NCI-H524 (cell line): ENCODE measurements at regions not wholly inside any gene's neighbourhood (a gene's known extent, or its start where the extent isn't known, plus 50 kb on each side); places are given as distances from the start of the nearest gene placed in this dataset.
A peak's percentile ranks its signal among the peaks of the same experiment; 100 is the strongest.

ENCODE experiments used
- DNase-seq, 2 experiments: peaks; one replicate each; lab custom pipeline; 2025; lab: John Stamatoyannopoulos, UW

DNA sequence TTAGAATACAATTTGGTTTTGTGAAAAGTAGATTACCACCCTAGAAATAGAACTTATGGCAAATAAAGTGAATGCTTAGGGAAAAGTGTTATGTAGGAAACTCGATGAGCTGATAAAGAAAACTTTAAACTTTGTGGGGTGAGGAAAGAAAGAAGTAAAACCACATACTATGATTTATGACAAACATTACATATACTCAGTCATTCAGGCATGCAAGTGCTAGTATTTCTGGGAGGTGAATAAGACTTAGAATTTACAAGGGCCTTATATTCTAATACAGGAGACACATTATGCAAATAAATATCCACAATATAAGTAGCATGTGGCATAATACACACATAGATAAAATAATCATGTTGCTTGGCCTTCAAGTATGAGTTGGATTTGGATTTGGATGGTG lies 618.1 kb downstream of the XIRP2 start:
- DNase-seq = no peak

GRCh38 chr2:167504695-167505094 lies 616.4 kb downstream of the XIRP2 start:
- no peak for DNase-seq

GRCh38 chr2:167504061-167504460 lies 615.8 kb downstream of the XIRP2 start:
- DNase-seq = no peak

DNA sequence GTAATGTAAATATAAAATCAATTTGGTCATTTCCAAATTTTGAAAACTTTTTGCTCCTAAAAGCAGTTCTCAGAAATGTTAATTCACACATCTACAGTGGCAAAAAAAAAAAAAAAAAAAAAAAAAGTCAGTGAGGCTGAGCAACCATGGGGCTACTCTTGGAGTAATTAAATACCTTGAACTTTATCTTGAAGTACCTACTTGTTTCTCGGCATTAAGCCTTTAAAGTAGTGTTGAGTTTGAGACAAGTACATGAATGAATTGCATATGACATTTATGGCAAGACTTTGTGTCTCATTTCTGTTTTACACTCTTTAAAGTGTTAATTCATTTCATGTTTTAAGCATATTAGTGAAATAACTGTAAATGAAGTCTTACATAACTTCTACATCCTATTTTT lies 613.3 kb downstream of the XIRP2 start:
- peak in 1 of 2 experiments; percentile 50 for DNase-seq

DNA sequence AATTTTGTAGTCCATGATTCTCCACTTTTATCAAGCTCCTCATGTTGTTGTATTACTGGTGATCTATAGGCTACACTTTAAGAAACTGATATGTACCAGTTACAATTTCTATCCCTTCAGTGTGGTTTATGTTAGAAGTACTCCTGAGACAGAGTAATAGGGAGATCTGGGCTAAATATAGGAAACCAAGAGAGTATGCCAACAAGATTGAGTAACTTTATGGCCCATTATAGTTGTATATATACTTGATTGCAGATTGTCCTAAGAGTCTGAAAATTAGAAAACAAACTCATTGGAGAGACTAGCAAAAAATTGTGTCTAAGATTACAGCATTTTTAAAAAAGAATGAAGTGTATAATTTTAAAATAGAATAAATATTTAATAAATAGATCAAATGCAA lies 605.6 kb downstream of the XIRP2 start:
- DNase-seq = no peak

- DNase-seq = no peak
Observed at GRCh38 chr2:167492486-167492885, 604.2 kb downstream of the XIRP2 start.

DNA sequence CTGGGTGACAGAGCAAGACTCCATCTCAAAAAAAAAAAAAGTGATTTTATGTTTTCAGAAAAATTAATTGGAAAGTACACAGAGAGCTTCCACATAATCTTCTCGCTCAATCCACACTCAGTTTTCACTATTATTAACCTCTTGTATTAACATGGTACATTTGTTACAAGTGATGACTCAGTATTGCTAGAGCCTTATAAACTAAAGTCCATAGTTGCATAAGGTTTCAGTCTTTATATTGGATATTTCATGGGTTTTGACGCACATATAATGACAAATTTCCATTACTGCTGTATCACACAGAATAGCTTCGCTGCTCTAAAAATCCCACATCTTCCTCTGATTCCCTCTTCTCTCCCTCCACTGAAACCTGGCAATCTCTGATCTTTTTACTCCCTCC lies 603.5 kb downstream of the XIRP2 start:
- DNase-seq = no peak

- peak in 1 of 2 experiments; percentile 15 for DNase-seq
Observed at GRCh38 chr2:167490455-167490854, 602.2 kb downstream of the XIRP2 start.

- peak in 1 of 2 experiments; percentile 7 for DNase-seq
Observed at GRCh38 chr2:167489325-167489724, 601.0 kb downstream of the XIRP2 start.

- DNase-seq = peak; percentile 53 to 85
Observed at GRCh38 chr2:167487728-167488127, 599.4 kb downstream of the XIRP2 start.

GRCh38 chr2:167484875-167485274 lies 596.6 kb downstream of the XIRP2 start:
- no peak for DNase-seq

DNA sequence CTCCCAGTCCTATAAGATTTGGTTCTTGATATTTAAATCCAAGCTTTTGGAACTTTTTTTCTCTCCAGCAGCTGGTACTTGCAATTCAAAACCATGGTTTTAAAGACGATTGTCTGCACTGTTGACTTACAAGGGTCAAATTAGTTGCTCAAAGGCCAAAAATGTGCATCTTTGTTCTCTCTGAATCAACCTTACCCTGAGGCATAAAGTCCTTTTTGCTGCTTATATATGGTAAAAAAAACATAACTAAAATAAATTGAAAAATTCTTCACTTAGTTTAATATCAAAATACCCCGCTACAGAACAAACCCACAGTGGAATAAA lies 592.7 kb downstream of the XIRP2 start:
- DNase-seq = no peak

- no peak for DNase-seq
Observed at GRCh38 chr2:167480232-167480985, 592.1 kb downstream of the XIRP2 start.

DNA sequence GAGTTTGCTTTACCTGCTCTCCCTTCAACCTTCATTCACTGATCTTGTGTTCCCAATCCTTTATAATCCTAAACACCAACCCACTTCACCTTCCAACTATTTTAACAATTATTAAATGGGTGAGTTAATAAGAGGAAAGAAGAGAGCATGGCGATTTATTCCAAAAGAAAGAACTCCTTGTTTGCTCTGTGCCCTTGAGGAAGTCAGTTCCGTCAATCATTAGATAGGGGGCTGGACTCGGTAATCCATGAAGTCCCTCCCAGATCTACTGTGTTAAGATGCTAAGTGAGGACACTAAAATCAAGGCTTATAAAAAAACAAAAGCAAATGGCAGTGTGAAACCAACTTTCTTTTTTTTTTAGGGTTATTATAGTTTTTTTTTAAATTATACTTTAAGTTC lies 589.9 kb downstream of the XIRP2 start:
- DNase-seq = no peak

DNA sequence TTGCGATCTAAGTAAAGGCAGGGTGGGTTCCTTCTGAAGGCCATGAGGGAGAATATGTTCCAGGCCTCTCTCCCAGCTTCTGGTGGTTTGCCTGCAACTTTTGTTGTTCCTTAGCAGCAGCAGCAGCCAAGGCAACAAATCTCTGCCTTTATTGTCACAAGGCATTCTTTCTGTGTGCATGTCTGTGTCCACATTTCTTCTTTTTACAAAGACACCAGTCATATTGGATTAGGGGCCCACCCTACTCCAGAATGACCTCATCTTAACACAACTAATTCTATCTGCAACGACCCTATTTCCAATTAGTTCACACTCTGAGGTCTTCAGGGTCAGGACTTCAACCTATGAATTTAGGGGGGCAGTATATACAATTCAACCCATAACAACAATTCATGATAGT lies 587.5 kb downstream of the XIRP2 start:
- DNase-seq = no peak

DNA sequence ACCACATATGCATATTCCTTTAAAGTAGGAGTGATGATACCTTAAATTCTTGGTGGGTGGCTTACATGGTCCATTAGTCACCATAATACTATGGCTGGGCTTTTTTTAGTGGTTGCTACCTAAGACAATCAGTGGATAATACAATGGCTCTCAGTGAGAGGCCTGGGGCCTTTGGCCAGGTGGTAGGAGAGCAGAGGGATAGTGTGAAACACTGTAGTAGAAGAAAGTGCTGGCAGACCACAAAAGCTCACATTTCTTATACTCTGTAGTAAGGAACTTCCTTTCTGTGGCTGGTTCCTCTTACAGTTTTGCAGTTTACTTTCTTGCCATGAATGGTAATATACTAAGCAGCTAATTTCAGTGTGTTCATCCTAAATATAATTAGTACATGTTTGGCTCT lies 583.5 kb downstream of the XIRP2 start:
- DNase-seq = no peak

- DNase-seq = no peak
Observed at GRCh38 chr2:167471332-167471731, 583.1 kb downstream of the XIRP2 start.

DNA sequence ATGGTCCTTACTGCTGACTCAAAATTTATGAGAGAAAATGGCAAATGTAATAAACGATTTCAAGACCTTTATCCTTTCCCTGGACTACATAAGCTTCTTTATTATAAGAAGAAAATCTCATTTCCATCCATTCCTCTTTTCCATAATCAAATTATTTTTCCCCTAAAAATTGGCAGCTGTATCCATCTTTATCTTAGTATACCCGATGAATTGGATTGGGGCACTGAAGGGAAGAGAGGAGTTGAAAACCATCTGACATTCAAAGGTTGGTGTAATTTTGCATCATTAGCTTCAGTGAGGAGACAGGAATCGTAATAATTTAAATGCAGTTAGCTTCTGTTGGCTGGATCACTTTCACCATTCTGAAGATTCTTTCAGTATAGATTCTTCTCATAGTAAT lies 574.1 kb downstream of the XIRP2 start:
- DNase-seq = peak in 1 of 2 experiments; percentile 58

DNA sequence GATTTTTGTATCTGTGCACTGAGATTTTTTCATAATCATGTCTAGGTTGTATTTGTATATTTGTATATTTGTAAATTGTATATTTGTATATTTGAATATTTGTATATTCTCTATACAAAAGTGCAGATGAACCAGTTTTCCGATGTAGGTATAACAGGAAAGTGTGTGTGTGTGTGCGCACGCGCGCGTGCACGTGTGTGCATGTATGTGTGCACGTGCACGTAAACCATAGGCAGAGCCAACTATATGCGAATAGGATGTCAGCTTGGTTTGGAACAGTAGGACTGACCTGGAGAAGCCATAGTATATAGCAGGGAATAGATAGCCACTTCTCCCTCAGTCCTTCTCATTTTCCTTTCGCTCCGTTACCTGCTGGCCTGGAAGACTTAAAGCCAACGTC lies 565.8 kb downstream of the XIRP2 start:
- DNase-seq = no peak

DNA sequence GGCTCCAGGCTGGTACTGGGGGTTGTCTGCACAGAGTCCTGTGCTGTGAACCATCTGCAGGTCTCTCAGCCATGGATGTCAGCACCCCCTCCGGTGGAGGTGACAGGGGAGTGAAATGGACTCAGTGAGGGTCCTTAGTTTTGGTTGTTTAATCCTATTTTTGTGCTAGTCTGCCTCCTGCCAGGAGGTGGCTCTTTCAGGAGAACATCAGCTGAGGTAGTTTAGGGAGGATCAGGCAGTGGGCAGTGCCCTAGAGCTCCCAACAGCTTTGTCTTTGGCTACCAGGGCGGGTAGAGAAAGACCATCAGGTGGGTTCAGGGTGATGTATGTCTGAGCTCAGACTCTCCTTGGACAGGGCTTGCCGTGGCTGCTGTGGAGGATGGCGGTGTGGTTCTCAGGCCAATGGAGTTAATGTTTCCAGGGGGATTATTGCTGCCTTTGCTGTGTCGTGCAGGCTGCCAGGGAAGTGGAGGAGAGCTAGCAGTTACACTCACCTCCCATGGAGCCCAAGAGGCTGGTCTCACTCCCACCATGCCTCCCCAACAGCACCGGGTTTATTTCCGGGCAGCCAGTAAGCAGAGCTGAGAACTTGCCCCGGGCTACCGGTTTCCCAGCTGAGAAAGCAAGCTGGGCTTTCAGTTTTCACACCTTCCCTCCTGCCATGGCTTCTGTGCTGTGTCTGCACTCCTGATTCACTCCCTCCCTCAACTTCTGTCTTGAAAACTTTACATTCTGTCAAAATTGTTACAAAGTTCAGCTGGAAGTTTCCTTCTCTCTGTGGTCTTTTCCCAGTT lies 563.4 kb downstream of the XIRP2 start:
- no peak for DNase-seq

GRCh38 chr2:167450364-167450763 lies 562.1 kb downstream of the XIRP2 start:
- no peak for DNase-seq

DNA sequence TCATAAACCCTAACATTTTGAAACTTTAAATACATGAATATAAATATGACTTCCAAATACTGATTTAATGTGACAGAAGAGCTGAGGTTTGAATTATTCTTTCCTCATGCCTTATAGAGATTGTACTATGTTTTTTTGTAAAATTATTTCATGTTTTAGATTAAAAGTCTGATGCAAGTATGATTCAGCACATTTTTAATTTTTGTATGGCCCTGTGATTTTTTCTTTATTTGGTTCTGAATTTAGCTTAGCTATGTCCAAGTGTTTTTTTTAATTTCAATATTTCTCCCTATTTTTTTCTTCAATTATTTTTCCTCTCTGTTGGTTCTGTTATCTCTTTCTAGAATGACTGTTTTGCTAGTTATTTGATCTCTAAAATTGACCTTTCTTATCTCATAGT lies 552.1 kb downstream of the XIRP2 start:
- no peak for DNase-seq

DNA sequence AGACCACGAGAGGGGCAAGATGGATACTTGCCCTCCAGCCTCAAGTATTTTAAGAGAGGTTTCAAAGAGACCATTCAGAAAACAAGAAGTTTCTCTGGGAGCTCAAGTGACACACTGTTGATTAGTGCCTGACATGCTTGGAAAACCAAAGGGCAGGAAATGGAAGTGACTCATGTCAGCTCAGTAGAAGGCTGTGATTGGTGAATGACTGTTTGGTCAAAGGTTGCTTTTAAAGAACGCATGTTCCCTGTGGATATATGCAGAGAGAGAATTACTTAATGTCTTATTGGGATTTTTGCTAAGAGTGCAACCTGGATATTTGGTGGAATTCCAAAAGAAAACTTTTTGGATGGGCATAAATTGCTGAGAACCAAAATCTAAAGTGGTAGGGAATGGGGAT lies 549.9 kb downstream of the XIRP2 start:
- no peak for DNase-seq

DNA sequence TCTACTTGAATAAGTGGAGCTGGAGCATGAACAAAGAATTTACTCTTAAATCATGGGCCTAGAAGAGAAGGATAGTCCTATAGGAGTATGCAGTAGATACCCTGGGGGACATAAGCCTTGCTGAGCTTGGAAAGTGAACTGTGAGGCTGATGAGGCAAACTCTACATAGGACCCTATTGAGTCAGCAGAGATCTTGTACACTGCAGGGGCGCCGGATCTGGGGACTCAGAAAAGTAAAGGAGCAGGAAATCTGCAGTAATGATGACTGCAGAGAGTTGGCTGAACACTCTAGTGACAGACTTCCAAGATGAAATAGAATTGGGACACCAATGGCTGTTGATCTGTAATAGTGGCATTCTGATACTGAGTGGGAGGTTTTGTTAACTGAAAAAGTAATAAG lies 543.7 kb downstream of the XIRP2 start:
- no peak for DNase-seq
